ENCODE measurements at regions not wholly inside any gene's neighbourhood (a gene's known extent, or its start where the extent isn't known, plus 50 kb on each side); places are given as distances from the start of the nearest gene placed in this dataset.
A peak's percentile ranks its signal among the peaks of the same experiment; 100 is the strongest.
"Not testable (repeated sequence)": the region's sequence is repeated elsewhere in the genome, so short reads cannot be mapped to it uniquely, and the experiment has no call there.

DNA sequence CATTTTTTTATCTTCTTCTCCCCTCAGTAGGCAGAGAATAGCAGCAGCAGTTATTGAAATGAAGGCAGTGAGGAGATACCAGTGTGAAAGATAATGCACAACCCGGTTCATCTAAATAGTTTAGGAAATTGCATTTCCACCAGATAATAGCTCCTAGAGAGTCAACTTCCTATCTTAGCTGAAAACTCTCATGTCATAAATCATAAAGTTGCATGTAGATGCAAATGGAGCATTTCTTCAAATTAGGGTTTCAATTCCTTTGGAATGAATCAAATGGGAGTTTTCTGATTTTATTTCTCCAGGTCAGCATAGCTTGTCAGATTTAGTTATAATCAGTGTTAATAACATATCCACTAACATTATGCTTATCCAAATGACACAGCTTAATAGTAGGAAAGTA is 335.3 kb downstream of the CNTNAP4 start:
- no peak for DNase-seq (ENCODE audit: low read depth)

DNA sequence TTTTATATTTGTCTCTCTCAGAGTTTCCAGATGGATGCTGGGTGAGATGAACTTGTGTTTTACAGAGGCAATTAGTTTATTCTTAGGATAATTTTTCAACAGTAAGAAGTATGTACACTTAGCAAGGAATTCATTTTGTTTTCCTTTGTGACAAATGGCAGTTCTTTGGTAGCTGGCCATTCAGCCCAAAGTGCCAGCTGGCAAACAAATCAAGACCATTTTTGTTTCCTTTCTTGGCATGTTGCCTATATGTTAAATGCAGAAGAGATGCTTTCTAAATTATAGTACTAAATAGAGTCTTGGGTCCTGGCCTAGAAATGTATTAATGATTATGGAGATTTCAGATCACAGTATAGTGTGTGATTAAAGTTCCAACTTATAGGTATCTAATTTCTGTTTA is 337.1 kb downstream of the CNTNAP4 start:
- DNase-seq (ENCODE audit: low read depth): no peak

DNA sequence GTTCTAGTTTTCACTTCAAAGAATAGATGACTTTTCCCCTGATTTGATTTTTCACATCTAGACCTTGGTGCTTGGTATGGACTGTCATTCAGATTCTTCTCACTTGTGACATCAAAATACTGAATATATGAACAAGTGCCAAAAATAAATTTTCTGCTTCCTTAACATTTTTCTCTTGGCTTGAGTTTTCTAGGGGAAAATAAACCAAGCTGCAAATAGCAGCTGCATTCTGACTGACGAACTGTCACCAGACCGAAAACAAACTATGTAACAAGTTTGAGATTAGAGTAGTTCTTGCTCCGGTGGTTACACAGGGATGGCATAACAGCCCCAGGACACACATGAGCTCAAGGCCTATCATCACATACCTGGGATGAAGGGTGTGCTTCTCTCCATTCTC is 345.7 kb downstream of the CNTNAP4 start:
- DNase-seq (ENCODE audit: low read depth): no peak

DNA sequence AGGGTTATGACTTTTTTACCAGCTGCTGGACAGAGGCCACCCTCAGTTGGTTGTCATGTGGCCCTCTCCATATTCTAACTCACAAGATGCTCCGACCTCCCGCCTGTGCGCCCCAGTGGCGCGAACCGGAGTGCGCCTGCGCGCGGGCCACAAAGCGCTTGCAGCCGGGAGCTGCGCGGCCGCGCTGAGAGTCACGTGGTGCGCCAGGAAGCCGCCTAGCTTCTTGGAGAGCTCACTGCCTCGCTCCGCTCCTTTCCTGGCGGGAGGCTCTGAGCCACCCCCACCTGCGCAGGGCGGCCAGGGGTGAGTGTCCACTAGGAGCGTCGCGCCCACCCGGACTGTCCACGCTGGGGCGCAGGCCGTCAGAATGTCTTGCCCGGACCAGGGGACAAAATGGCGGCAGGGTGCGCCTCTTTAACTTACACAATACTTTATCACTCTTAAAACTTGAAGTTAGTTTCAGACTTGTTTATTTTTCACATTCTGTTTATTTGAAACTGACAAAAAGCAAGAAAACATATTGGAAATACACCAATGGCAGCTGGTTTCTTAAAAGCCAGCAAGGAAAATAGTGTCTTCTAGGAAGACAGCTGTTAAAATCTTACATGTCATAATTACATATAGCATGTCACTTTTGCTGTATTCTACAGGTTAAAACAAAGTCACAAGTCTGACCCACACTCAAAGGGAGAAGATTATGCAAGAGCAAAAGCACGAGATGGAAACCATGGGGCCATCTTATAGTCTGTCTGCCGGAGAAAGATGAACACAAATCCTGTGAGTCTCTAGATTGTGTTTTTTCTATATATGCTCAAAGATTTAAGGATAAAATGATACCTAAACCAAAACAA is 357.9 kb downstream of the CNTNAP4 start:
- no peak for DNase-seq (ENCODE audit: low read depth)

DNA sequence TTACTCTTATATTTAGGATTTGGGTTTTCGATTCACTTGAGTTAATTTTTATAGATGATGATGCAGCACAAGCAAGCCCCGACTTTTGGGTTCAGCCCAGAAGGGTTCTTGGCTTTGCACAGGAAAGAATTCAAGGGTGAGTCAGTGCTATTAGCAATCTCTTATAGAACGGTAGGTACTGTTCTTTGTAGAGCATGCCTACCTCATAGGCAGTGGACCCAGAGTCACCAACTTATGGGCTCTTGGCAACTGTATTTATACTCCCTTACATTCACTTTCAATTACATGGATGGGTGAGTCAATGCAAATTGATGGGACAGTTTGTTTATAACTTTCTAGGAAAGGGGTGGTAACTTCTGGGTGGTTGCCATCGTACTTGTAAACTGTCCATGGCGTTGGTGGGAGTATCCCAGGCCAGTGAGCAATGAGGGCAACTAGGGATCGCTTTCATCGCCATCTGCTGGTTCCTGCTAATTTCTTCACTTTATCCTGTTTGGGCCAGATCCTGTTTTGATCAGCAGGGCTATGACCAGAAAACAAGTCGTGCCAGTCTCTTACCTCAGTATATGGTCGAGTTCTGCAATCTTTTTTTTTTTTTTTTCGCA is 362.6 kb downstream of the CNTNAP4 start:
- DNase-seq (ENCODE audit: low read depth): no peak

DNA sequence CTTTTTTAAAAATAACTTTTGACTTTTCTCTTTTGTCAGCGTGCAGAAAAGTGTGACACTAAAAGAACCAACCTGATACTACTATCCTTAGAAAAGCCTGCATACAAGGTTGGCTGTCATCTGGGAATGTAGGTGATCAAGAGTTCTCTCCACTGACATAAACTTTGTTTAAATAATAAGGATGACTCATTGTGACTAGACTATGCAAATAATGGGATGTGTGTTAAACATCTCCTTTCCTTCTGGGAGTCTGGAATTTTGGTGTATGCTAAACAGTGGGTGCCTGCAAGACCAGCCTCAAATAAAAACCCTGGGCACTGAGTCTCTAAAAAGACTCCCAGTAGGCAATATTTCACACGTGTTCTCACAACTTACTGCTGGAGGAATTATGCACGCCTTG is 373.4 kb downstream of the CNTNAP4 start:
- no peak for DNase-seq (ENCODE audit: low read depth)

DNA sequence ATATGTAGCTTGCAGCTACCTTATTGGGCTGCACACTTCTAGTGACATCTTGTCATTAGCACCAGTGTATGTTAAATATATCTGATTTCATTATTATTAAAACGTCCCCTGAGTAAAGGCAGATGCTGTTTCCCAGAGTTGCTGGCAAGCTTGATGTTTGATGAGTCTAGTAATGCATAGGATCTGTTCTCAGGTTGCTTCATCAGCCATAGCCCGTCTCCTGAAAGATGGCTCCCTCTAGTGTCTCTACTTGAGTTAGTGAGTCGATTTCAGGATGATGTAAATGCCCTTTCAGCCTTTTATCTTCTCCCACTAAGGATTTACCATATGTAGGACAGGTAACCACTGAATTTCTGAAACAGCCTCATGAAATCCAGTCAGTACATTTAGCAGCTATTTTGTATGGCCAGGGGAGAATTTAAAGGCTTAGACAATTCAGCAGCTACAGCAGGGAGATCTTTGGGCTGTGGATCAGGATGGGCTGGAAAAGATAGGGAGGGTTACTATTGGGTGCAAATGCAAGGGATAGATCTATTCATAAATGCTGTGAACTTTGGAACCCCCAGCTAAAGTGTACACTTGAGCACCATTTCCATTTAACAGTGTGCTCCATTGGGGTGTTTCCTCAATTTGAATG is 376.3 kb downstream of the CNTNAP4 start:
- peak; percentile 18 for DNase-seq (ENCODE audit: low read depth)

DNA sequence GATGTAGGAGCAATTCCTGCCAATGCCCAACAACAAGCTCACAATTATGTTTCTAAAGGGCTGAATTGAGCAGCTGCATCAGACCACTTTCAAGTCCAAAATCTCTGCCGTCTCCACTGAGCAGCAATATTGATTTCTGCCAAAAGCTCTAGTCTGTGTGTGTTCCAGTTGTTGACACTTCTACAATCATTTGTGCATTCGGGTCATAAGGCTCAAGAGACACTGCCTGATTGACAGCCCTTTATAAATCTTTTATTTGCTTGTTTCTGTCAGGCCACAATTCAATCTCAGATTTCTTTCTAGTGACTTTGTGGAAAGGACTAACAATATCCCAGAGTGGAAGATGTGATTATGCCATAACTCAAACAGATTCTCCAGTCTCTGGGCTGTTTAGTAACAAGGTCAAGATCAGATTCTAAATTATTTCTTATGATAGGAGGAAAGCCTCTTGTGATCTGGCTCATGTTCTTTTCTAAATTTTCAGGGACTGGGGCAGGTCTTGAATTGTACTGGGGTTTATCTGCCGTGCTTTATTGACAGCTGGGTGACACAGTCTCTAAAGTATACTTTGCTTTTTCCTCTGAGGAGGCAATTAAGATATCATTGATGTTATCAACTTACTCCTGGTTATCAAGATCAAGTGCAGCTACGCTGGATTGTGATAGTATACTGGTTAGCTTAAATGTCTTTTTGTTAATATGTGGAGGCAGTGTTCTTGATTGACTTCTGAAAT is 377.1 kb downstream of the CNTNAP4 start:
- no peak for DNase-seq (ENCODE audit: low read depth)

DNA sequence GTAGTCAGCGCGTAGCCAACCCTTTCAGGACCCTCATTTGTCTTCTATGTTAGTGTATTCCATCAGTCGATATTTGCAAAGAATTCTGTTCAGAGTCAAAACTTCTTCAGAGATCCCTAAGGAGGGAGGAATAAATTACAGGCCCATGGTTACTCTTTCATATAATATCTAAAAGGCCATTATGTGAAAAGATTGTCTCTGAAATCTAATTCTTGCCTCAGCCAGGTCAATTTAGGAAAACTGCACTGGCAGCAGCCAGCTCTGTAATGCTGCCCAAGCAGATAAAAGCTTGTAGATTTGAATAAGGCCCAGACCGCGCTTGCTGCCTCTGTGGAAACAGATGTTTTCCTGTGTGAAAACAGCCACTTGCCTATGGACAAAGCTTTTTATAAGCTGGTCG is 379.8 kb downstream of the CNTNAP4 start:
- DNase-seq (ENCODE audit: low read depth): no peak

DNA sequence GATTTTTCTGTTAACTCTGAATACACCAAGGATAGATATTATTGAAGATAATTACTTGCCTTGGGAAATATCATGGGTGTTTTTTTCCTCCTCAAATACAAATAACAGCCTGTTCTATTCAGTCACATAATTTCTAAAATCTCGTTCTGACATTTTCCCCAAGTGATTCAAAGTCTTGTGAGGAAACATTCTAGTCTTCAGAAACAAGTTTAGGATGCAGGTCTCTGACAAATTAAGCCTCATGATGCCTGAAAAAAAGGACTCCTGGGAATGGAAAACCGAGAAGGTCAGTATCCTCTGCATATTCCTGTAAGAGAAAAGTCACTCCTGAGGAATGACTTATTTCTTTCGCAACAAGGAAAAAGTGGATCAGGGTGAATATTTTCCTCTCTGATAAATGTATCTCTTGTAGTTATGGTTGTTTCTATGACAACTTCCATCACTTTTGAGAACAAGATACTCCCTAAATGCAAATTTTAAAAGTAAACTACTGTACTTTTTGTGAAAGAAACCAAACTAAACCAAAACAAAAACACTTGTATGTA is 384.6 kb downstream of the CNTNAP4 start:
- DNase-seq (ENCODE audit: low read depth): no peak

DNA sequence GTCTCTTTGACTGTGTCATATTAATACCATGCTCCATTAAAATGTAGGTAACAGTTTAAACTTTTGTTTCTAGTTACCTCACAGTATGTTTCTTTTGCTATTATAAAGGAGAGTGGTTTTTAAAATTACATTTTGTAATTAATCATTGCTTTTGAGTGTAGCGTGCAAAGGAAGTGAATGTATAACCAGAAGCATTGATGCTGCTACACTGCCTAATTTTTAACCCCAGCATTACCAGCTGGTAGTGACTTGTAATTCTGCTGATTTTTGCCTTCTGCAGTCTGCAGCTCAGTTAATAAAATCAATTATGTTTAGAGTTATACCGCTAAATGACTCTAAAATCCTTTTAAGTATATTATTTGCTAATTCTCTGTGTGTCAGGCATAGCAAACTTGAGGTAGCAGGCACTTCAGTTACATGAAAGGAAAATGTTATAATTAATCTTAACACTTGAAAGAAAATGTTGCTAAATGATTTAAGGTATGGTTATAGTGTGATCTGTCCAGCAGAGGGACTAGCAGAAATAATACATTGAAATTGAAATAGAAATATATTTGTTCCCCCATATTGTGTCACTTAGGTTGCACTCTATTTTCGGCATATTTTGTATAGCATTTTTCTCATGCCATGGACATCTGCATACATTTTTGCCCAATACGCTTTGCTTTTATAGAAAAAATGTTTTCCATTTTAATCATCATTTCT is 388.5 kb downstream of the CNTNAP4 start:
- no peak for DNase-seq (ENCODE audit: low read depth)

DNA sequence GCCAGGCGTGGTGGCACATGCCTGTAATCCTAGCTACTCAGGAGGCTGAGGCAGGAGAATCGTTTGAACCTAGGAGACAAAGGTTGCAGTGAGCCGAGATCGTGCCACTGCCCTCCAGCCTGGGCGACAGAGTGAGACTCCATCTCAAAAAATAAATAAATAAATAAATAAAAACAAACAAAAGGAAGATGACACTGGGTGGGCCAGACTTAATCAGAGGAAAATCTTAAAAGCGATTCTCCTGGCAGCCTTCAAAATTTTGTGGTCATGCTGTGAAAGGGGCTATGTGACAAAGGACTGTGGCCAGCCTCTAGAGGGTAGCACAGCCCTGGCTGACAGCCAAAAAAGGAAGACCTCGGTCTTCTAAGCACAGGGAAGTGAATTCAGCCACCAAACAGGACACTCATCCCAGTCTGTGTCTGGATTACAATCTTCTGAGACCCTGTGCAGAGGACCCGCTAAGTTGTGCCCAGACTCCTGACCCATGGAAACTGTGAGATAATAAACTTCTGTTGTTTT is 391.1 kb downstream of the CNTNAP4 start:
- no peak for DNase-seq (ENCODE audit: low read depth)

DNA sequence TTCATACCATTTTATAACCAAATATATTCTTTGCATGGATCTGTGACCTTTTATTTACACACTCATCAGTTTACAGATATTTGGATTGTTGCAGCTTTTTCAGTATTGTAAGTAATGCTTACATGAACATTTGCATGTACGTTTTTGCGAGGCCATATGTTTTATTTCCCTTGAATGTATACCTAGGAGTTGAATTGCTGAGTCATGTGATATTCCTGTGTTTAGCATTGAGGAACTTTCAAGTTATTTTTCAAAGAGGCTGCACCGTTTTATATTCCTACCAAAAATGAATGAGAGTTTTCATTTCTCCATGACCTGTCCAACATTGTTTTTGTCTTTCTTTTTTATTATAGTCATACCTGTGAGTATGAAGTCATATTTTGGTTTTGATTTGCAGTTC is 392.1 kb downstream of the CNTNAP4 start:
- no peak for DNase-seq (ENCODE audit: low read depth)

DNA sequence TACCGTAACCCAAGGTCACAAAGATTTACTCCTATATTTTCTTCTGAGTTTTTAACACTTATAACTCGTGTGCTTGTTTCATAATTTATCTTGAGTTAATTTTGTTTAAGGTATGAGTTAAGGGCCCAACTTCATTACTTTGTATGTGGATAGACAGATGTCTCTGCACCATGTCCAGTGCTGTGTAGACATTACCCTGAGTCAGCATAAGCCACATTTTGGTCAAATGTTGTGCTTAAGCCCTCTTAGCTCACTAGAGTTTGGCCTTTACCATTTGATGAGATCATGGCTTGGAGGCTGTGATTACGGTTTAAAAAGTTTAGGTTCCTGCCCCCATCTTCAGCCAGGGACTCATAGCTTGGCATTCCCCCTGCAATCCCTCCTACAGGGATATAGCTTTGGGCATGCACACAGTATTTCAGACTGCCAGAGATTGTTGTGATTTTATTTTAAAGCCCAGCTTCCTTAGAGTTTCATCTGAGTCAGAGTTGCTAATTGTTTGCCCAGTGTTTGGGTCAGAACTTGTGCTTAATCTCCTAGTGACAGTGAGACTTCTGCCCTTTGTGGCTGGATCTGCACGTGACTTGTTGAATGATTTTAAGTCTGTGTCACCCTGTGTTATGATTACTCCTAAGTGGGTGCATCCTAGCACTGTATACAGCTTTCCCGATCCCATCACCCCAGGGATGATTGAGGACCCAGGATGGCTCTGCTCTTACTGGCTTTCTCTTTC is 393.1 kb downstream of the CNTNAP4 start:
- no peak for DNase-seq (ENCODE audit: low read depth)

DNA sequence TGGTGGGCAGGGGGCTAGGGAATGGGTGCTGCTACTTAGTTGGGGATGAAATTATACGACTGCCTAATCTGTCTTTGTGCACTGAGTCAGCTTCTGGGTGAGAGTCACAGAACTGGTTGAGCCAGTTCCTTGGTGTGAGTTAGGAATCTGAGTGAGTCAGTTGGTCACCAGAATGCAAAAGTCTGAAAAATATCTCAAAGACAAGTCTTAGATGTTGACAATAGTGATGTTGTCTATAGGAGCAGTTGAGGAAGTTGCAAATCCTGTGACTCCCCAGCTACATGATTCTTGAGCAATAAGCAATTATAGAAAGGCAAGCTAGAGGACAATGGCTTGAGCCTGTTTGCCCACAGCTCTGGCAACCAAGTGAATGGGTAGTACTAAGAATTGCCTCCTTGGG is 399.2 kb downstream of the CNTNAP4 start:
- DNase-seq (ENCODE audit: low read depth): no peak

DNA sequence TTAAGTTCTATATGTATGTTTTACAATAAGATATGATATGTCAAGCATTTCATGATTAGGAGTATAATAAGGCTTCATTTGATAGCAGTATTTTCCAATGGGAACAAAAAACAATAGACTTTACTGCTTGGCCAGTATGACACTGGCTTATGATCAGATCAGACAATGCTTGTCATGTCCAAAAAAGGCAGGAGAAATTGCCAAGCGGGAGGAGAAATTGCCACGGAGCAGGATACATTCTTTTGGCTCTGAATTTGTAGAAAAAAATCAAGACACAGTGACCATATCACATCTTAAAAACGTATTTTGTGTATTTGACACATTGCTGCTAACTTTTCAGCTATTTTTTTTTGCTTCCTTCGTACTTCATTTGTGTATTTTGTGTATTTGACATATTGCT is 404.1 kb downstream of the CNTNAP4 start:
- DNase-seq (ENCODE audit: low read depth): no peak

DNA sequence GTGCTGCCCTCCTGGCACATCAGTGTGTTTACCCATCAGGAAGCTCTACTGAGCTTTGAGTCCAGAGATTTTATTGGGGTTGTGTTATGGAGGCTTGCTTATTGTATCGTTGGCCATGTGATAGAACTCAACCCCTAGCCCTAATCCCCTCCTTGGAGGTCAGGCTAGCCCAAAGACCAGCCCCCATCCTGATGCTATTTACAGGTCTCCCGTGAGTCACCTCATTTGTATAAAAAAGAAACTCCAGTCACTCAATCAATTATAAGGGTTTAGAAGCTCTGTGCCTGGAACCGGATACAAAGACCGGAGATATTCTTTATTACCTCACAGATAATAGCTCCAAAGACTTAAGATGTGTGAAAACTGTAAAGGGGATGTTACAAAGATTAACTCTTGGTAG is 405.9 kb downstream of the CNTNAP4 start:
- no peak for DNase-seq (ENCODE audit: low read depth)

DNA sequence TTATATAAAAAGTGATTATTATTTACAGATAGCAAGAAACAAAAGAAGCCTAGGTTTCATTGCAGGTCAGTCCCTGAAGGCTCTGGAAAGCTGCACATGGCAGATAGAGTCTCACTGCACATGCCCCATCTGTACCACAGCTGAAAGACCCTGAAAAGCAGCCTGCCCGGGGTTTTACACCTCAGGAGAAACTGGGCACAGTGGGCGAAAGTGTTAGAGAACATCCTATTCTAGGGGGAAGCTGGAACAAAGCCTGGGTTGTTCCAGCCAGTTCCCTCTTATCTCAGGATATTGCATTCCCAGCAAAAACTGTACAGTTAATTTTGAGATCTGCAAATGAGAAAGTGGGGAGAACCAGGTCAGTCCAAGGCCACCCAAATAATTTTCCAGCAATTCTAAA is 419.7 kb downstream of the CNTNAP4 start:
- no peak for DNase-seq (ENCODE audit: low read depth)

DNA sequence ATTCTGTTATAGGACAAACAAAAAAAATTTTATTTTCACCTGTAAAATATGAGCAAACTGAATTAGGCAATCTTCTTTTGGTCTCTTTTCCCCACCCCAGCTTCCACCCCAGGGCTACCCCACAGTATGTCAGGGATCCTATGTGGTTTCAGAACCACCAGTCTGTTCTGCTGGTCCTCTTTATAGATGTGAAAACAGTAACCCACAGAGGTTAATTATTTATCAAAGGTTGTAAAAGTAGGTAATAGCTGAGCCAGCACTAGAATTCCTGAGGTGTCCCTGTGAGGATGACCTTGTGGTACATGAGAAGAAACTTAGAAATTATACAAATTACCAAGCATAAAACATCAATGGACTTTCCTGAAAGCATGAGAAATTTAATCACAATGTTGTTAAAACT is 428.7 kb downstream of the CNTNAP4 start:
- no peak for DNase-seq (ENCODE audit: low read depth)

DNA sequence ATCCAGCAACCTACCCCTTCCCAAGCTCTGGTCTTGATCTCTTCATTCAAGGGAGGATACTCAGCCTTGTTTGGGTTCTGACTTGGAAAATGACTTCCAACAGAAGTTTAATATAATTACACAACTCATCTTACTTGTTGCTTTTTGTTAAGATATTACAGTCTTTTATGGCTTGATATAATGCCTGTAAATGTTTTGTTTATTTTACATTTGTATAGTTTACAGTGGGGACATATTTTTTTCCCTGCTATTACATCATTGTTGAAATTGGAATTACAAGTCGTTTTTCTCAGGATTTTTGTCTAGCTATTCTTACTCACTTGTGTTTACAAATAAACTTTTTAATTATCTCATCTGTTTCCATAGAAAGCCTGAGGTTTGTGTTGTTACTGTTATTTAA is 436.0 kb downstream of the CNTNAP4 start:
- DNase-seq (ENCODE audit: low read depth): no peak

DNA sequence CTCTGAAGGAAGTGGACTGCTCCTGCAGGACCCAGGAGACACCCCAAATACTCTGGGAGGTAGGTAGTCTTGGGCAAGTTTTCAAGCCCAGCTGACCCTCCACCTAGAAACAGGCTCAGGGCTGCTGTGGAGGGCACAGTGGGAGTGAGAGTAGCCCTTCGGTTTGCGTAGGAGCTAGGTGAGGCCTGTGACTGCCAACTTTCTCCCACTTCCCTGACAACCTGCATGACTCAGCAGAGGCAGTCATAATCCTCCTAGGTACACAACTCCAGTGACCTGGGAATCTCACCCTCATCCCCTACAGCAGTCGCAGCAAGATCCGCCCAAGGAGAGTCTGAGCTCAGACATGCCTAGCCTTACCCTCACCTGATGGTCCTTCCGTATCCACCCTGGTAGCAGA is 439.1 kb downstream of the CNTNAP4 start:
- DNase-seq (ENCODE audit: low read depth): not testable (repeated sequence)
